SK-N-SH treated with all-trans-retinoic acid at 6 μM for 48 hours (cell line): ENCODE measurements at regions not wholly inside any gene's neighbourhood (a gene's known extent, or its start where the extent isn't known, plus 50 kb on each side); places are given as distances from the start of the nearest gene placed in this dataset.

Experiments
- CREB5 ChIP-seq: fragments of 250-450 bp; sonication (Bioruptor Pico); IDR thresholded peaks from 2 replicates; pipeline ENCODE4 v1.5.1; 2020; ENCODE audit warnings: low read depth, mild to moderate bottlenecking, moderate library complexity
- ESRRG ChIP-seq: fragments of 250-450 bp; sonication (Bioruptor Pico); IDR thresholded peaks from 2 replicates; pipeline ENCODE4 v1.6.1; 2021; ENCODE audit warnings: mild to moderate bottlenecking
- TCF4 ChIP-seq: fragments of 250-450 bp; sonication (Bioruptor Pico); IDR thresholded peaks from 2 replicates; pipeline ENCODE4 v1.8.0; 2021; ENCODE audit warnings: mild to moderate bottlenecking, moderate library complexity, borderline replicate concordance
- TOX ChIP-seq: fragments of 250-450 bp; sonication (Bioruptor Pico); IDR thresholded peaks from 2 replicates; pipeline ENCODE4 v1.8.0; 2021; ENCODE audit warnings: mild to moderate bottlenecking, moderate library complexity, borderline replicate concordance
- ZFP30 ChIP-seq: fragments of 450-650 bp; formaldehyde crosslinking; IDR thresholded peaks from 2 replicates; pipeline ENCODE4 v1.5.0; 2022; ENCODE audit warnings: mild to moderate bottlenecking, moderate library complexity
- ZNF565 ChIP-seq: fragments of 450-650 bp; formaldehyde crosslinking; conservative IDR thresholded peaks from 2 replicates; pipeline ENCODE4 v1.5.0; 2020; ENCODE audit warnings: low read depth, mild to moderate bottlenecking, moderate library complexity
- ZNF8 ChIP-seq: fragments of 450-650 bp; formaldehyde crosslinking; IDR thresholded peaks from 2 replicates; pipeline ENCODE4 v1.5.0; 2020; ENCODE audit warnings: mild to moderate bottlenecking, moderate library complexity
- TF ChIP-seq, protein P1 (sequence below): fragments of 250-450 bp; sonication (Bioruptor Pico); IDR thresholded peaks from 2 replicates; pipeline ENCODE4 v1.8.0; 2020; ENCODE audit warnings: mild to moderate bottlenecking, moderate library complexity, borderline replicate concordance
- TF ChIP-seq, protein P2 (sequence below): fragments of 250-450 bp; sonication (Bioruptor Pico); IDR thresholded peaks from 2 replicates; pipeline ENCODE4 v1.5.0; 2020; ENCODE audit warnings: mild to moderate bottlenecking, moderate library complexity
- TF ChIP-seq, protein P3 (sequence below): fragments of 250-450 bp; sonication (Bioruptor Pico); IDR thresholded peaks from 2 replicates; pipeline ENCODE4 v1.5.1; 2021; ENCODE audit warnings: mild to moderate bottlenecking, moderate library complexity

DNA sequence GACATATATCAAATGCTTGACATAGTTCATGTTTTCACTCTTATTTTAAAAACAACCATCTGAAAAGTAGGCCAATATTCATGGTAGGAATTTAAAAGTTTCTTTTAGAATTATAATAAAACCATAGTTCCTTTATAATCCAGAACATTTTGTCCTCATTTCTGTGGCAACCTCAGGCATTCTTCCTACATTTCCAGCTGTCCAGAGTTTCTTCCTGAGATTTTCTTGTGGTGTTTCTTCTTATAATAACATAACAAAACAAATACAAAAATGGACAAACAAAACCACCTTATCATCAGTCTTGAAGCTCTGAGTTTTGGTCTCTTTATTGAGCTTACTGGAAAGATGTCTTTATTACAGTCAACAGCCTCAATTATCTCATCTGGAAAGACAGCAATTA lies 2028.6 kb upstream of the CELF4 start:
- TF ChIP-seq, protein P1, sequence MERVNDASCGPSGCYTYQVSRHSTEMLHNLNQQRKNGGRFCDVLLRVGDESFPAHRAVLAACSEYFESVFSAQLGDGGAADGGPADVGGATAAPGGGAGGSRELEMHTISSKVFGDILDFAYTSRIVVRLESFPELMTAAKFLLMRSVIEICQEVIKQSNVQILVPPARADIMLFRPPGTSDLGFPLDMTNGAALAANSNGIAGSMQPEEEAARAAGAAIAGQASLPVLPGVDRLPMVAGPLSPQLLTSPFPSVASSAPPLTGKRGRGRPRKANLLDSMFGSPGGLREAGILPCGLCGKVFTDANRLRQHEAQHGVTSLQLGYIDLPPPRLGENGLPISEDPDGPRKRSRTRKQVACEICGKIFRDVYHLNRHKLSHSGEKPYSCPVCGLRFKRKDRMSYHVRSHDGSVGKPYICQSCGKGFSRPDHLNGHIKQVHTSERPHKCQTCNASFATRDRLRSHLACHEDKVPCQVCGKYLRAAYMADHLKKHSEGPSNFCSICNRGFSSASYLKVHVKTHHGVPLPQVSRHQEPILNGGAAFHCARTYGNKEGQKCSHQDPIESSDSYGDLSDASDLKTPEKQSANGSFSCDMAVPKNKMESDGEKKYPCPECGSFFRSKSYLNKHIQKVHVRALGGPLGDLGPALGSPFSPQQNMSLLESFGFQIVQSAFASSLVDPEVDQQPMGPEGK (CRISPR knock-in tag) = no peak
- TF ChIP-seq, protein P2, sequence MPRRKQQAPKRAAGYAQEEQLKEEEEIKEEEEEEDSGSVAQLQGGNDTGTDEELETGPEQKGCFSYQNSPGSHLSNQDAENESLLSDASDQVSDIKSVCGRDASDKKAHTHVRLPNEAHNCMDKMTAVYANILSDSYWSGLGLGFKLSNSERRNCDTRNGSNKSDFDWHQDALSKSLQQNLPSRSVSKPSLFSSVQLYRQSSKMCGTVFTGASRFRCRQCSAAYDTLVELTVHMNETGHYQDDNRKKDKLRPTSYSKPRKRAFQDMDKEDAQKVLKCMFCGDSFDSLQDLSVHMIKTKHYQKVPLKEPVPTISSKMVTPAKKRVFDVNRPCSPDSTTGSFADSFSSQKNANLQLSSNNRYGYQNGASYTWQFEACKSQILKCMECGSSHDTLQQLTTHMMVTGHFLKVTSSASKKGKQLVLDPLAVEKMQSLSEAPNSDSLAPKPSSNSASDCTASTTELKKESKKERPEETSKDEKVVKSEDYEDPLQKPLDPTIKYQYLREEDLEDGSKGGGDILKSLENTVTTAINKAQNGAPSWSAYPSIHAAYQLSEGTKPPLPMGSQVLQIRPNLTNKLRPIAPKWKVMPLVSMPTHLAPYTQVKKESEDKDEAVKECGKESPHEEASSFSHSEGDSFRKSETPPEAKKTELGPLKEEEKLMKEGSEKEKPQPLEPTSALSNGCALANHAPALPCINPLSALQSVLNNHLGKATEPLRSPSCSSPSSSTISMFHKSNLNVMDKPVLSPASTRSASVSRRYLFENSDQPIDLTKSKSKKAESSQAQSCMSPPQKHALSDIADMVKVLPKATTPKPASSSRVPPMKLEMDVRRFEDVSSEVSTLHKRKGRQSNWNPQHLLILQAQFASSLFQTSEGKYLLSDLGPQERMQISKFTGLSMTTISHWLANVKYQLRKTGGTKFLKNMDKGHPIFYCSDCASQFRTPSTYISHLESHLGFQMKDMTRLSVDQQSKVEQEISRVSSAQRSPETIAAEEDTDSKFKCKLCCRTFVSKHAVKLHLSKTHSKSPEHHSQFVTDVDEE (CRISPR knock-in tag) = no peak
- TF ChIP-seq ZNF8 (CRISPR knock-in tag) (no peak), ESRRG (CRISPR knock-in tag) (no peak), ZNF565 (CRISPR knock-in tag) (no peak), CREB5 (CRISPR knock-in tag) (no peak), TCF4 (CRISPR knock-in tag) (no peak), ZFP30 (no peak), TOX (CRISPR knock-in tag) (no peak)
- TF ChIP-seq, protein P3, sequence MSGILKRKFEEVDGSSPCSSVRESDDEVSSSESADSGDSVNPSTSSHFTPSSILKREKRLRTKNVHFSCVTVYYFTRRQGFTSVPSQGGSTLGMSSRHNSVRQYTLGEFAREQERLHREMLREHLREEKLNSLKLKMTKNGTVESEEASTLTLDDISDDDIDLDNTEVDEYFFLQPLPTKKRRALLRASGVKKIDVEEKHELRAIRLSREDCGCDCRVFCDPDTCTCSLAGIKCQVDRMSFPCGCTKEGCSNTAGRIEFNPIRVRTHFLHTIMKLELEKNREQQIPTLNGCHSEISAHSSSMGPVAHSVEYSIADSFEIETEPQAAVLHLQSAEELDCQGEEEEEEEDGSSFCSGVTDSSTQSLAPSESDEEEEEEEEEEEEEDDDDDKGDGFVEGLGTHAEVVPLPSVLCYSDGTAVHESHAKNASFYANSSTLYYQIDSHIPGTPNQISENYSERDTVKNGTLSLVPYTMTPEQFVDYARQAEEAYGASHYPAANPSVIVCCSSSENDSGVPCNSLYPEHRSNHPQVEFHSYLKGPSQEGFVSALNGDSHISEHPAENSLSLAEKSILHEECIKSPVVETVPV (CRISPR knock-in tag) = no peak
